Astrocyte (in vitro differentiated cells and primary cell): ENCODE measurements at regions not wholly inside any gene's neighbourhood (a gene's known extent, or its start where the extent isn't known, plus 50 kb on each side); places are given as distances from the start of the nearest gene placed in this dataset.
"Not testable (repeated sequence)": the region's sequence is repeated elsewhere in the genome, so short reads cannot be mapped to it uniquely, and the experiment has no call there.

Experiments
- DNase-seq: peaks from one replicate; pipeline ENCODE4 v3.0.0-alpha.2; 2010; ENCODE audit warnings: low read depth
- FAIRE-seq: peaks from 2 replicates; lab custom pipeline; 2011; peaks lifted over from hg19 to GRCh38; lab: Jason Lieb, UNC
- H2AFZ ChIP-seq: 2 replicates; pipeline ENCODE4 v1.6.0; 2012; ENCODE audit warnings: low read depth, low read length, inconsistent platforms
- H3K27ac ChIP-seq: 2 replicates; pipeline ENCODE4 v1.5.1; 2011; ENCODE audit warnings: low read depth, low read length, inconsistent platforms
- H3K27me3 ChIP-seq: 2 replicates; pipeline ENCODE4 v1.6.0; 2011; ENCODE audit warnings: low read length, inconsistent platforms; ENCODE audit not compliant: insufficient read depth
- H3K36me3 ChIP-seq: 2 replicates; pipeline ENCODE4 v1.5.1; 2011; ENCODE audit warnings: low read length, inconsistent platforms; ENCODE audit not compliant: insufficient read depth
- H3K4me1 ChIP-seq: 2 replicates; pipeline ENCODE4 v1.5.1; 2011; ENCODE audit warnings: low read length, inconsistent platforms; ENCODE audit not compliant: insufficient read depth
- H3K4me2 ChIP-seq: 2 replicates; pipeline ENCODE4 v1.6.0; 2012; ENCODE audit warnings: low read length, inconsistent platforms
- H3K4me3 ChIP-seq: 2 replicates; pipeline ENCODE4 v1.5.1; 2011; ENCODE audit warnings: low read depth, mild to moderate bottlenecking, low read length, inconsistent platforms; ENCODE audit not compliant: insufficient read depth
- H3K79me2 ChIP-seq: 2 replicates; pipeline ENCODE4 v1.6.0; 2012; ENCODE audit warnings: mild to moderate bottlenecking, low read length, inconsistent platforms; ENCODE audit not compliant: insufficient read depth
- H3K9ac ChIP-seq: 2 replicates; pipeline ENCODE4 v1.6.0; 2012; ENCODE audit warnings: mild to moderate bottlenecking, low read length, inconsistent platforms
- H3K9me3 ChIP-seq: 2 replicates; pipeline ENCODE4 v1.5.1; 2012; ENCODE audit warnings: low read depth, mild to moderate bottlenecking, low read length, inconsistent platforms; ENCODE audit not compliant: insufficient read depth
- H4K20me1 ChIP-seq: 2 replicates; pipeline ENCODE4 v1.6.0; 2012; ENCODE audit warnings: low read length, inconsistent platforms; ENCODE audit not compliant: insufficient read depth
- H3K27ac Mint-ChIP-seq: one replicate; pipeline ENCODE4 v1.8.0; 2021; ENCODE audit warnings: mild to moderate bottlenecking, mixed read lengths; ENCODE audit not compliant: unreplicated experiment
- H3K27me3 Mint-ChIP-seq: one replicate; pipeline ENCODE4 v1.8.0; 2021; ENCODE audit warnings: low read depth, mixed read lengths; ENCODE audit not compliant: unreplicated experiment
- H3K36me3 Mint-ChIP-seq: one replicate; pipeline ENCODE4 v1.8.0; 2021; ENCODE audit warnings: low read depth, mixed read lengths; ENCODE audit not compliant: unreplicated experiment
- H3K4me1 Mint-ChIP-seq: one replicate; pipeline ENCODE4 v1.8.0; 2021; ENCODE audit warnings: low read depth, mixed read lengths; ENCODE audit not compliant: unreplicated experiment
- H3K4me3 Mint-ChIP-seq: one replicate; pipeline ENCODE4 v1.8.0; 2021; ENCODE audit warnings: mild to moderate bottlenecking, moderate library complexity, mixed read lengths; ENCODE audit not compliant: unreplicated experiment
- H3K9me3 Mint-ChIP-seq: one replicate; pipeline ENCODE4 v1.8.0; 2021; ENCODE audit warnings: mild to moderate bottlenecking, mixed read lengths; ENCODE audit not compliant: unreplicated experiment
- EZH2 ChIP-seq: IDR thresholded peaks from 2 replicates; pipeline ENCODE4 v1.6.1; 2012; ENCODE audit warnings: mild to moderate bottlenecking, low read length, inconsistent platforms; ENCODE audit not compliant: insufficient read depth
- TF ChIP-seq, protein P1 (sequence below): IDR thresholded peaks from 2 replicates; pipeline ENCODE4 v1.5.1; 2011; ENCODE audit warnings: low read depth, mild to moderate bottlenecking, inconsistent platforms, low read length, moderate library complexity; ENCODE audit not compliant: insufficient read depth

GRCh38 chr3:189013224-189013888, 158.4 kb upstream of the TPRG1 start:
- H3K9me3 ChIP-seq: no peaks in the 10 kb centered on the region
- Mint-ChIP-seq H3K27ac (no peak overlapping the region), H3K4me3 (no peak overlapping the region), H3K27me3 (no peaks in the 10 kb centered on the region), H3K9me3 (peaks cover 14% of the 10 kb centered on the region), H3K4me1 (no peaks in the 10 kb centered on the region), H3K36me3 (no peaks in the 10 kb centered on the region)
- no peaks in the 10 kb centered on the region for H3K79me2 ChIP-seq
- H3K27me3 ChIP-seq: no peaks in the 10 kb centered on the region
- FAIRE-seq (no peak), DNase-seq (no peak)
- H3K4me1 ChIP-seq: no peaks in the 10 kb centered on the region
- no peak overlapping the region for H2AFZ ChIP-seq
- H3K36me3 ChIP-seq: no peaks in the 10 kb centered on the region
- H3K27ac ChIP-seq: no peak overlapping the region
- no peak overlapping the region for H3K4me2 ChIP-seq
- no peaks in the 10 kb centered on the region for H4K20me1 ChIP-seq
- no peak overlapping the region for H3K9ac ChIP-seq
- H3K4me3 ChIP-seq: no peak overlapping the region
- TF ChIP-seq EZH2: no peak
- TF ChIP-seq, protein P1, sequence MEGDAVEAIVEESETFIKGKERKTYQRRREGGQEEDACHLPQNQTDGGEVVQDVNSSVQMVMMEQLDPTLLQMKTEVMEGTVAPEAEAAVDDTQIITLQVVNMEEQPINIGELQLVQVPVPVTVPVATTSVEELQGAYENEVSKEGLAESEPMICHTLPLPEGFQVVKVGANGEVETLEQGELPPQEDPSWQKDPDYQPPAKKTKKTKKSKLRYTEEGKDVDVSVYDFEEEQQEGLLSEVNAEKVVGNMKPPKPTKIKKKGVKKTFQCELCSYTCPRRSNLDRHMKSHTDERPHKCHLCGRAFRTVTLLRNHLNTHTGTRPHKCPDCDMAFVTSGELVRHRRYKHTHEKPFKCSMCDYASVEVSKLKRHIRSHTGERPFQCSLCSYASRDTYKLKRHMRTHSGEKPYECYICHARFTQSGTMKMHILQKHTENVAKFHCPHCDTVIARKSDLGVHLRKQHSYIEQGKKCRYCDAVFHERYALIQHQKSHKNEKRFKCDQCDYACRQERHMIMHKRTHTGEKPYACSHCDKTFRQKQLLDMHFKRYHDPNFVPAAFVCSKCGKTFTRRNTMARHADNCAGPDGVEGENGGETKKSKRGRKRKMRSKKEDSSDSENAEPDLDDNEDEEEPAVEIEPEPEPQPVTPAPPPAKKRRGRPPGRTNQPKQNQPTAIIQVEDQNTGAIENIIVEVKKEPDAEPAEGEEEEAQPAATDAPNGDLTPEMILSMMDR: no peak

DNA sequence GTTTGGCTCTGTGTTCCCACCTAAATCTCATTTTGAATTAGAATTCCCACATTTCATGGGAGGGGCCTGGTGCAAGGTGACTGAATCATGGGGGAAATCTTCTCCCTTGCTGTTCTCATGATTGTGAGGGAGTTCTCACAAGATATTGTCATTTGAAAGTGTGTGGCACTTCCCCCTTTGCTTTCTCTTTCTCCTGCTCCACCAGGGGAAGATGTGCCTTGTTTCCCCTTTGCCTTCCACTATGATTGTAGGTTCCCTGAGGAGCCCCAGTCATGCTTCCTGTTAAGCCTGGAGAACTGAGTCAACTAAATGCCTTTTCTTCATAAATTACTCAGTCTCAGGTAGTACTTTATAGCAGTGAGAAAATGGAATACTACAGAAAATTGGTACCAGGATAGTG, 157.2 kb upstream of the TPRG1 start:
- no peak overlapping the region for H3K27ac ChIP-seq
- H3K4me1 Mint-ChIP-seq: no peaks in the 10 kb centered on the region
- H3K9me3 ChIP-seq: no peaks in the 10 kb centered on the region
- H3K79me2 ChIP-seq: no peaks in the 10 kb centered on the region
- no peak overlapping the region for H3K4me3 ChIP-seq
- no peak overlapping the region for H3K9ac ChIP-seq
- no peaks in the 10 kb centered on the region for H3K27me3 ChIP-seq
- FAIRE-seq: no peak
- no peak for DNase-seq
- H3K4me1 ChIP-seq: no peaks in the 10 kb centered on the region
- H3K4me2 ChIP-seq: no peak overlapping the region
- H2AFZ ChIP-seq: no peak overlapping the region
- TF ChIP-seq, protein P1: no peak
- no peak for TF ChIP-seq EZH2
- no peaks in the 10 kb centered on the region for H3K36me3 ChIP-seq
- no peaks in the 10 kb centered on the region for H4K20me1 ChIP-seq
- H3K4me3 Mint-ChIP-seq: no peak overlapping the region
- peaks cover 14% of the 10 kb centered on the region for H3K9me3 Mint-ChIP-seq
- H3K27ac Mint-ChIP-seq: no peak overlapping the region
- H3K27me3 Mint-ChIP-seq: no peaks in the 10 kb centered on the region
- no peaks in the 10 kb centered on the region for H3K36me3 Mint-ChIP-seq

DNA sequence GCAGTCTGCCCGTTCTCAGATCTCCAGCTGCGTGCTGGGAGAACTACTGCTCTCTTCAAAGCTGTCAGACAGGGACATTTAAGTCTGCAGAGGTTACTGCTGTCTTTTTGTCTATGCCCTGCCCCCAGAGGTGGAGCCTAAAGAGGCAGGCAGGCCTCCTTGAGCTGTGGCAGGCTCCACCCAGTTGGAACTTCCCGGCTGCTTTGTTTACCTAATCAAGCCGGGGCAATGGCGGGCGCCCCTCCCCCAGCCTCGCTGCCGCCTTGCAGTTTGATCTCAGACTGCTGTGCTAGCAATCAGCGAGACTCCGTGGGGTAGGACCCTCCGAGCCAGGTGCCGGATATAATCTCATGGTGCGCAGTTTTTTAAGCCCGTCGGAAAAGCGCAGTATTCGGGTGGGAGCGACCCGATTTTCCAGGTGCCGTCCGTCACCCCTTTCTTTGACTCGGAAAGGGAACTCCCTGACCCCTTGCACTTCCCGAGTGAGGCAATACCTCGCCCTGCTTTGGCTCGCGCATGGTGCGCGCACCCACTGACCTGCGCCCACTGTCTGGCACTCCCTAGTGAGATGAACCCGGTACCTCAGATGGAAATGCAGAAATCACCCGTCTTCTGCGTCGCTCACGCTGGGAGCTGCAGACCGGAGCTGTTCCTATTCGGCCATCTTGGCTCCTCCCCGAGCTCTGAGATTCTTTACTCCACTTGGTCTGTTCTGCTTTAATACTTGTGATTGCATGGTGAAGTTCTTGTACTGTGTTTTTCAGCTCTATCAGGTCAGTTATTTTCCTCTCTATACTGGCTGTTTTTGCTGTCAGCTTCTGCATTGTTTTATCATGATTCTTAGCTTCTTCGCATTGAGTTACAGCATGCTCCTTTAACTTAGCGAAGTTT, 148.9 kb upstream of the TPRG1 start:
- H3K27ac ChIP-seq, H3K9ac ChIP-seq, H3K27ac Mint-ChIP-seq, DNase-seq, H3K4me3 ChIP-seq, H3K4me1 Mint-ChIP-seq, H3K4me3 Mint-ChIP-seq, H3K36me3 ChIP-seq, H2AFZ ChIP-seq, H3K79me2 ChIP-seq, FAIRE-seq, H3K36me3 Mint-ChIP-seq, H3K4me1 ChIP-seq, H3K27me3 Mint-ChIP-seq, H3K4me2 ChIP-seq, H4K20me1 ChIP-seq, H3K9me3 Mint-ChIP-seq, H3K27me3 ChIP-seq, H3K9me3 ChIP-seq: not testable (repeated sequence)
